ACHN (cell line): ENCODE measurements at regions not wholly inside any gene's neighbourhood (a gene's known extent, or its start where the extent isn't known, plus 50 kb on each side); places are given as distances from the start of the nearest gene placed in this dataset.

Experiments used
- DNase-seq: peaks from one replicate; pipeline ENCODE4 v3.0.0-alpha.2; 2015
- in situ Hi-C: cut with HindIII; loops from 2 replicates; pipeline ENCODE4 v1.10.0; 2017; ENCODE audit warnings: low sequenced_read_pairs, low pct_ligation_motif_present, low pct_unique_long_range_greater_than_20kb

- DNase-seq: no peak
- in situ Hi-C loops: no loop called here
These were observed 71.5 kb upstream of the NR5A2 start for GRCh38 chr1:199956005-199956404.

- in situ Hi-C loops: no loop called here
- DNase-seq: no peak
These were observed 68.3 kb upstream of the NR5A2 start for GRCh38 chr1:199959033-199959774.

- in situ Hi-C loops: no loop called here
- DNase-seq: no peak
These were observed 67.8 kb upstream of the NR5A2 start for GRCh38 chr1:199959775-199960110.

GRCh38 chr1:199970125-199970524 lies 57.4 kb upstream of the NR5A2 start:
- in situ Hi-C loops: no loop called here
- no peak for DNase-seq

- in situ Hi-C loops: no loop called here
- no peak for DNase-seq
These were observed 50.9 kb upstream of the NR5A2 start for GRCh38 chr1:199976496-199977144.
